GM23338 (cell line): ENCODE measurements at regions not wholly inside any gene's neighbourhood (a gene's known extent, or its start where the extent isn't known, plus 50 kb on each side); places are given as distances from the start of the nearest gene placed in this dataset.

Experiments
- CREB1 ChIP-seq: fragments of 250-450 bp; sonication (Bioruptor Pico); IDR thresholded peaks from 2 replicates; pipeline ENCODE4 v1.5.0; 2020; ENCODE audit warnings: low read depth, mild to moderate bottlenecking, moderate library complexity
- CTCF ChIP-seq, 2 experiments: fragments of 200-600 bp in 1 of 2; sonication (generic) in 1 of 2; conservative IDR thresholded peaks; 2 replicates each; pipeline versions ENCODE4 v1.5.1 to v1.6.1; 2016 to 2017; ENCODE audit warnings: antibody characterized with exemption in 2 of 2, low read depth in 2 of 2, mild to moderate bottlenecking in 2 of 2, moderate library complexity in 1 of 2
- ETS1 ChIP-seq: IDR thresholded peaks from 2 replicates; pipeline ENCODE4 v1.6.1; 2016; ENCODE audit warnings: antibody characterized with exemption
- EZH2 ChIP-seq: fragments of 200-600 bp; sonication (generic); IDR thresholded peaks from one replicate; pipeline ENCODE4 v1.8.0; 2017; ENCODE audit warnings: antibody characterized with exemption, mild to moderate bottlenecking, low read depth; ENCODE audit not compliant: unreplicated experiment
- EZH2phosphoT487 ChIP-seq: fragments of 200-600 bp; sonication (generic); IDR thresholded peaks from one replicate; pipeline ENCODE4 v1.8.1; 2018; ENCODE audit warnings: antibody characterized with exemption; ENCODE audit not compliant: unreplicated experiment
- JUNB ChIP-seq: IDR thresholded peaks from one replicate; pipeline ENCODE4 v1.6.1; 2016; ENCODE audit warnings: antibody characterized with exemption; ENCODE audit not compliant: unreplicated experiment
- NANOG ChIP-seq: IDR thresholded peaks from 2 replicates; pipeline ENCODE4 v1.6.1; 2016; ENCODE audit warnings: antibody characterized with exemption, borderline replicate concordance
- POLR2AphosphoS5 ChIP-seq: IDR thresholded peaks from 2 replicates; pipeline ENCODE4 v1.6.1; 2016; ENCODE audit warnings: antibody characterized with exemption, low read depth
- REST ChIP-seq: IDR thresholded peaks from one replicate; pipeline ENCODE4 v1.6.1; 2018; ENCODE audit warnings: antibody characterized with exemption; ENCODE audit not compliant: unreplicated experiment
- STAT1 ChIP-seq: IDR thresholded peaks from one replicate; pipeline ENCODE4 v1.6.1; 2016; ENCODE audit warnings: antibody characterized with exemption; ENCODE audit not compliant: unreplicated experiment
- ZNF114 ChIP-seq: fragments of 250-450 bp; sonication (Bioruptor Pico); IDR thresholded peaks from 2 replicates; pipeline ENCODE4 v1.5.0; 2020; ENCODE audit warnings: mild to moderate bottlenecking, moderate library complexity
- ZNF331 ChIP-seq: fragments of 250-450 bp; sonication (Bioruptor Pico); IDR thresholded peaks from 2 replicates; pipeline ENCODE4 v1.5.0; 2020; ENCODE audit warnings: low read depth, mild to moderate bottlenecking, moderate library complexity
- ZNF462 ChIP-seq: fragments of 250-450 bp; sonication (Bioruptor Pico); IDR thresholded peaks from 2 replicates; pipeline ENCODE4 v1.5.0; 2020; ENCODE audit warnings: mild to moderate bottlenecking, moderate library complexity

- TF ChIP-seq CTCF (conservative IDR thresholded peaks at IDR 0.05; ENCODE audit: low read depth in 2 of 2) (no peak), CREB1 (CRISPR knock-in tag) (no peak), STAT1 (no peak), JUNB (no peak), EZH2 (no peak), EZH2phosphoT487 (no peak), REST (no peak), POLR2AphosphoS5 (no peak), ETS1 (no peak), NANOG (no peak), ZNF114 (CRISPR knock-in tag) (no peak), ZNF462 (CRISPR knock-in tag) (no peak), ZNF331 (no peak)
These were observed 131.2 kb downstream of the CD47 start for GRCh38 chr3:107959550-107960154.
